ENCODE measurements at regions not wholly inside any gene's neighbourhood (a gene's known extent, or its start where the extent isn't known, plus 50 kb on each side); places are given as distances from the start of the nearest gene placed in this dataset.
A peak's percentile ranks its signal among the peaks of the same experiment; 100 is the strongest.

DNA sequence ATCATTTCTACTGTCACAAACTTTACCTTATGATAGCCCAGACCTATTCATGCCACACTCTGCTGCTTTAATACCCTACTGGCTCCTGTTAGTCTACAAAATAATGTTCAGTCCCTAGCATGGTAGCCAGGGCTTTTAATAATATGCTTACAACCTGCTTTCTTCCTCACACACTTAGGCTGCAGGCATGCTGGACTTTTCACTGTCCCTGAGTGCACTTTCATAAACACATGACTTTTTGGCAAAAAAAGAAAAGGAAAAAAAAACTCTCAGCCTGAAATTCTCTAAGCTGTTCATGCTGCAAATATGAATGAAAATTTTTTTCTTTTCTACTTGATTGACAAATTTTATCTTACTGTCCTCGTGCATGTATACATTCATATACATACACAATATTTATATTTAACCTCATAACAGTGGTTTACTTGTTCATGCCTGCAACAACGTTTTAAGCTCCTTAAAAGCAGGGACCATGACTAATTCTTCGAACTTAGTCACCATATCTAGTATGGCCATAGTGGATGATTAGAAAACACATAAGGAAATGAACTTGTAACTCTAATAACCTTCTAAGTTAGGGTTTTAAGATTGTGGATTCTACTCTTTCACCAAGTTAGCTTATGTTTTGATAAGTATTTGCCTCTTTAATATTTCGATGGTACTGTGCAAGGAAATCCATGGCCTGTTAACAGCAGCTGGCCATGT lies 229.5 kb downstream of the SPCS3 start:
- no peak for DNase-seq (ENCODE audit: extremely low read depth in 1 of 11, low read depth in 9 of 11, low spot score in 4 of 11)

DNA sequence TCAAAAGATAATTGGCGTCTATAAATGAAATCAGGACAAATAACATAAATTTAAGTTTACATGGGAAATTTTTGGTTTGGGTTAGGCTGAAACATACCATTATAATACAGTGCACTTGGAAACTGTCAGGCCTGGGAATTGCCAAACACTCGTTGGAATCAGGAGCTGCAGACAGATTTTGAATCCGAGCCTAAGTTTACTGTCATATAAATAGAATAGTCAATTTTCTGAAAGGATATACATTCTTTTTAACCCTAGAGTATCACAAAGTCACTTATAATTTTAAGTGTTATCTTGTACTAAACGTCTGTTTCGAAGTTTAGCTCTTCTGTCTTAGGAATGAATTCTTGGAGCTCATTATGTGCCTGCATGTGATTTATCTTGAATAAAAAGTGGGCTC lies 234.1 kb downstream of the VEGFC start:
- DNase-seq (ENCODE audit: extremely low read depth in 1 of 11, low read depth in 9 of 11, low spot score in 4 of 11) = no peak

DNA sequence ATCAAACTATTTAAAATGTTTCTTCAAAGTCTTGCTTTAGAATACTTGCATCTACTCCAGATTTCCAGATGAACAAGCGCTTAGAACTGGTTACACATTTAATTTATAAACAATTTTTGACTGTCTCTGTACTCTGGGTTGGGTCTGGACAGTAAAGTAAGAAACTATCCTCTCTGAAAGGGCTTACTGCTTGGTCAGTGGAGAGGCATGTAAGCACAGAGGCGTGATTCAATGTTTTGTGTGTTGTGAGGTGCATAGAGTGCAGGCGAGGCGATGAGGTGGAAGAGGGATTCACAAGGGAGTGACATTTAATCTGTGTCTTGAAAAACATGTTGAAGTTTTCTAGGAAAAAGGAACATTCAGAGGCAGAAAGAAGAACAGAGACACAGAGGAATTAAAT lies 231.4 kb downstream of the VEGFC start:
- no peak for DNase-seq (ENCODE audit: extremely low read depth in 1 of 11, low read depth in 9 of 11, low spot score in 4 of 11)

GRCh38 chr4:176563591-176563990 lies 229.1 kb downstream of the VEGFC start:
- peak in 1 of 11 donors; percentile 21 for DNase-seq (ENCODE audit: extremely low read depth in 1 of 11, low read depth in 9 of 11, low spot score in 4 of 11)

DNA sequence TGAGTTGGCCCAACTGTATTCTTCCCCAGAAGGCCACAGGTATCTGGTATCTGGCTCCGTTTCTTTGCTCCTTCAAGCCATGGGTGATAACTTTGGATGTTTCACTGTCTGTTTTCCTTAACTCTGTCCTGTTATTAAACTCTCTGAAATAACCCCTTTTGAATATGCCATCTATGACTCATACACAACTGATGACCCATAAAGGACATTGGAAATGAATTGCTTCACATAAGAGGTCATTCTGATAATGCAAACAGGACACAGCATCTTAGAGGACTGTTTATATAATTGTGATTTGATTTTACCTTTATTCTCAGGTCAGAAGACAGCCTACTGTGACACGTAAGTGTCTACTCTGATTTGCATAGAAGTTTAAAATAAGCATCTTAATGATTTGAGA lies 227.7 kb downstream of the VEGFC start:
- DNase-seq (ENCODE audit: extremely low read depth in 1 of 11, low read depth in 9 of 11, low spot score in 4 of 11) = no peak

- no peak for DNase-seq (ENCODE audit: extremely low read depth in 1 of 11, low read depth in 9 of 11, low spot score in 4 of 11)
Measured at GRCh38 chr4:176566769-176567168, 226.0 kb downstream of the VEGFC start.

DNA sequence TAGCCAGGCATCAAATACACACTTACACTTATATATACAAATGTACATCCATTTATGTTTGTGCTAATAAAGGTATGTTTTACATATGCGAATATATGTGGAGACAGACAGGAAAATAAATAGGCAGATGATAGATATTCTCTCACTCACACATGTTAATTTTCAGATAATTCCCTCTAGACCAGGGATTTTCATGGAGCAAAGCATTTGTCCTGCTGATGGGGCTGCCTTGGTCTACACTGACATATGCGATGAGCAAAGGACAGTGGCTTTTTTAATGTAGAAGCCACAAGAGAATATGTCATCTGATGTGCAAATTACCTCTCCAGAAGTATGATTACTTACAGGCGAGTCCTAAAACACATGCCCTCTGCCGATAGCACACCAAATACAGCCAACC lies 224.5 kb downstream of the VEGFC start:
- DNase-seq (ENCODE audit: extremely low read depth in 1 of 11, low read depth in 9 of 11, low spot score in 4 of 11) = no peak

GRCh38 chr4:176569301-176569700 lies 223.4 kb downstream of the VEGFC start:
- DNase-seq (ENCODE audit: extremely low read depth in 1 of 11, low read depth in 9 of 11, low spot score in 4 of 11) = no peak

DNA sequence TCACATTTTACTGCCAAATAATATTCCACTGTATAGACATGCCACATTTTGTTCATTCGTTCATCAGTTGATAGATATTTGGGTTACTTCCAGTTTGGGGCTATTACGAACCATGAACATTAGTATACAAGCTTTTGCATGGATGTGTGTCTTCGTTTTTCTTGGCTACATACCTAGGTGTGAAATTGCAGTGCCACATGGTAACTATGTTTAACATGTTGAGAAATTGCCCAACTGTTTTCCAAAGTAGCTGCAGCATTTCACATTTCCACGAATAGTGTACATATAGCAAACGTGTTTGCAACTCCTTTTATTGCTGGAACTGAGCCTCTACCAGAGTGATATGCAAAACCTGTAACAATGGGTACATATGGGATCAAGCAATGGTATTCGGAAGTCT lies 221.5 kb downstream of the VEGFC start:
- no peak for DNase-seq (ENCODE audit: extremely low read depth in 1 of 11, low read depth in 9 of 11, low spot score in 4 of 11)

GRCh38 chr4:176575141-176575730 lies 217.5 kb downstream of the VEGFC start:
- peak in 2 of 11 donors; percentile 9 to 14 for DNase-seq (ENCODE audit: extremely low read depth in 1 of 11, low read depth in 9 of 11, low spot score in 4 of 11)

DNA sequence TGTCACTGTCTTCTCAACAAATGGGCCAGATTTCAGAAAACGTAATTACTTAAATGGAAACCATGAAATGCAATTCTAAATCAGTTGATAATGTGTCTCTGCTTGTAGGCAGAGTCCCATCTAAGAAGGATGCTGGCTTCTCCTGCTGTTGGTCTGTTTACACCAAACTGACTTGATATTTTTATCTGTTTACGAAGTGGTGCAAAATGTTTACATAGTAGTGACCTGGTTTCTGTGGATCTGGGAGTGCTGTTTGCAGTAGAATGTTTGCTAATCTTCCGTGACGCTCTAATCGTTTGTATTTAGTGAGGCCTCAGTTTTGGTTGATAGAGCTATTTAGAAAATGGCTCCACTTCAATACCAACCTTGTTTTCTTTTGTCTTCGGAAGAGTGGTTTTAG lies 213.5 kb downstream of the VEGFC start:
- DNase-seq (ENCODE audit: extremely low read depth in 1 of 11, low read depth in 9 of 11, low spot score in 4 of 11) = no peak

GRCh38 chr4:176583278-176583677 lies 209.4 kb downstream of the VEGFC start:
- DNase-seq (ENCODE audit: extremely low read depth in 1 of 11, low read depth in 9 of 11, low spot score in 4 of 11) = no peak

DNA sequence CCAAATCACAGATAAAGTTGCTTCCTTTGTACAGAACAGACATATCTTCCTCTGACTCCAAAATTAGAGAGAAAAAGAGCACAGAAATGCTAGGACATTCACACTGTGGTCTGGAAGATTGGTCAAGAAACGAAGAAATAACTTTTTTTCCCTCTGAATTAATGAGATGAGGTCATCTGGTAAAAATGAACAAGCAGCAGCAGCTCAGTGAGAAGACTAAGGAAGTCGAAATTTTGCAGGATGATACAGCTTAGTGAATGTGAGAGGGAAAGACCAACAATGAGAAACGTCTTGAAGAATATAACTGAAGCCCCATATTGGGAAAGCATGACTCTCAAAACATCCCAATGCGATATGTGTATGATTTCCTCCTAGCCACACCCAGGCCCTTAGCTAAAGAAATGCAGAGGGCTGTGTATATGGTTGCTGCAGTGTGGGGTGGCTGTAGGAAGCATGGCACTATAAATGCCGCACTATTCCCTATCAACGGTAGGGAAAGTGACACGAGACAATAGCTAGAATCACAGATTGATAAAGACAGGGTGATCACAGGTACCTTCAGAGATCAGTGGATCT lies 208.6 kb downstream of the VEGFC start:
- no peak for DNase-seq (ENCODE audit: extremely low read depth in 1 of 11, low read depth in 9 of 11, low spot score in 4 of 11)

DNA sequence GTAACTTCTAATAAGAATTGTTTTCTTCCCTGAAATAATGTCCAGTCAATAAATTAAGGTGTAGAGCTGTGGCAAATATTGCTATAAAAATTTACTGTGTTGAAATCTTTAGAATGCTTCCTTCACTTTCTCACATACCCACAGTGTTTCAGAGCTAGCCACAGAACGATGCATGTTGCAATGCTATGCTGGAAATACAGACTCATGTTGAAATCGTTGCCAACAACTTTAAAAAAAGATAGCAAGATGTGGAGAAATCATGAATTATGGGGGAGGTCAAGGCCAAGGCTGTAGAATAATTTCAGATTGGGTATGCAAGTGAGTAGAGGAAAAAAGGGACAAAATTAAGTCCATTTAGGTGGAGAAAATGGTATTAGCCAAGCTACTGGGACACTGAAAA lies 204.8 kb downstream of the VEGFC start:
- no peak for DNase-seq (ENCODE audit: extremely low read depth in 1 of 11, low read depth in 9 of 11, low spot score in 4 of 11)

DNA sequence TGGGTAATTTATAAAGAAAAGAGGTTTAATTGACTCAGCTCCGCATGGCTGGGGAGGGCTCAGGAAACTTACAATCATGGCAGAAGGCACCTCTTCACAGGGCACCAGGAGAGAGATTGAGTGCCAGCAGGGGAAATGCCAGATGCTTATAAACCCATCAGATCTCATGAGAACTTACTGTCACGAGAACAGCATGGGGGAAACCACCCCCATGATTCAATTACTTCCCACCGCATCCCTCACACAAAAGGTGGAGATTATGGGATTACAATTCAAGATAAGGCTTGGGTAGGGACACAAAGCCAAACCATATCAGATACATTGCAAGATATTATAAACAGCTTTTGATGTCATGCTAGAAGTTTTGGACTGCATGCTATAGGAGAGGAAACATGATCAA lies 204.3 kb downstream of the VEGFC start:
- no peak for DNase-seq (ENCODE audit: extremely low read depth in 1 of 11, low read depth in 9 of 11, low spot score in 4 of 11)

GRCh38 chr4:176592976-176593670 lies 199.6 kb downstream of the VEGFC start:
- DNase-seq (ENCODE audit: extremely low read depth in 1 of 11, low read depth in 9 of 11, low spot score in 4 of 11) = no peak

- DNase-seq (ENCODE audit: extremely low read depth in 1 of 11, low read depth in 9 of 11, low spot score in 4 of 11) = no peak
Measured at GRCh38 chr4:176593943-176594342, 198.8 kb downstream of the VEGFC start.

DNA sequence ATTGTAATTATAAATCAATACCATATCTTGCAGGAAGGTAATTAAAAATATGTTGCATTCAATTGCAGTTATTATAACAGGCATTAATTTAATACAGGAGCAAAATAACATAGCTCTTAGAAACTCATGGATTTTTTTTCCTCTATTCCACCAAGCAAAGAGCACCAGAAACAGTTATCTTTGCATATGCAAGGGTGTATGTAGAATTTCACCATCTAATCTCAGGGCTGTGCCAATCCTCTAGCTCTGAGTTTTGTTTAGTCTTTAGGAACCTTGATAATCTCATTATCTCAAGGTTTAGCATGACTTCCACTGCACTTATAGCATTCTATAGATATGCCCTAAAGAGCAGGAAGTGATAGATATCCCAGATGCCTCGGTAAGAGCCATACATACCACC lies 197.5 kb downstream of the VEGFC start:
- no peak for DNase-seq (ENCODE audit: extremely low read depth in 1 of 11, low read depth in 9 of 11, low spot score in 4 of 11)

DNA sequence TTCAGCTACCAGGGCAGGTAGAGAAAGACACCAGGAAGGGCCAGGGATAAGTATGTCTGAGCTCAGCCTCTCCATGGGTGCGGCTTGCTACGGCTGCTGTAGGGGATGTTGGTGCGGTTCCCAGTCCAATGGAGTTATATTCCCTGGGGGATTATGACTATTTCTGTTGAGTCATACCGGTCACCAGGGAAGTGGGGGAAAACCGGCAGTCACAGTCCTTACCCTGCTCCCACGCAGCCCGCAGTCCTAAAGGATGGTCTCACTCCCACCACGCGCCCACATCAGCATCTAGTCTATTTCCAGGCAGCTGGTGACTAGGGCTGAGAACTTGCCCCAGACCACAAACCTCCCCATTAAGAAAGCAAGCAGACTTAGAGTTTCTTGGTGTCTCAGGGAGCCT lies 191.6 kb downstream of the VEGFC start:
- no peak for DNase-seq (ENCODE audit: extremely low read depth in 1 of 11, low read depth in 9 of 11, low spot score in 4 of 11)

GRCh38 chr4:176607807-176608206 lies 184.9 kb downstream of the VEGFC start:
- no peak for DNase-seq (ENCODE audit: extremely low read depth in 1 of 11, low read depth in 9 of 11, low spot score in 4 of 11)
